ENCODE measurements at regions not wholly inside any gene's neighbourhood (a gene's known extent, or its start where the extent isn't known, plus 50 kb on each side); places are given as distances from the start of the nearest gene placed in this dataset.

DNA sequence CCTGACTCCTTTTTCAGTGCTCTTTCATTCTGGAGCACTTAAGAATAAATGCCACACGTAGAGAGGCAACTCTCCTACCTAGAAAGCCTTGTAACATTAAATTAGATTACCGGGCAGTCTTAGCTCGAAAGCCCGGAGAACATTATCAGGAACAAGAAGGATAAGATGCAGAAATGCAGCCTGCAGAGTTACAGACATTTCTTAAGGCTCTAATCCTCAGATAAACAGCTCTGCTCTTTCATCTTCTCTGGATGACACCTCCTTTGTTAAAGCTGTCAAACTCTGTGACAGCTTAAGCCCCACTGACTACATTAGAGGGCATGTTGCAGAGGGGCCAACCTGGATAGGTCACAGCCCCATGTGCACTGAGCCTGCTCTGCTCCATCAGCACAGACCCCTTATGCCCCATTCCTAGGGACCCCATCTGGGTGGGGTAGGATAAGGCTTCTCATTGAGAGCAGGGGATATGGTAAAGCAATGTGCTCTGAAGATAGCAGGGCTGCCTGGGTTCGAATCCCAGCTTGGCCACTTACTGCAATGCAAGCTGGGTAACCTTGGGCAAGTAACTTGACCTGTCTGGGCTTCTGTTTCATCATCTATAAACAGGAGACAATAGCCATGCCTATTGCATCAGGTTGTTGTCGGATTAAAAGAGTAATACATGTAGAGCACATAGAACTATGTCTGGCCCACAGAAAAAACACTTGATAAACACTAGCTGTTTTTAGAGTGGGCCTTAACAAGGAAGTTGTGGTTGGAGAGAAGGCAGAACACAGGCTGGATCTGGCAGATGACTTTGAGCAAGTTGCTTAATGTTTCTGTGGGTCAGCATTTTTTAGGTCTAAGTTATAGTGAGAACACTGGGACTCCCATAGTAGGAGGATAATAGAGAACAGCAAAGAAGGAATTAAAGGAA is 111.4 kb downstream of the THNSL2 start:
- DNase-seq: no peak

DNA sequence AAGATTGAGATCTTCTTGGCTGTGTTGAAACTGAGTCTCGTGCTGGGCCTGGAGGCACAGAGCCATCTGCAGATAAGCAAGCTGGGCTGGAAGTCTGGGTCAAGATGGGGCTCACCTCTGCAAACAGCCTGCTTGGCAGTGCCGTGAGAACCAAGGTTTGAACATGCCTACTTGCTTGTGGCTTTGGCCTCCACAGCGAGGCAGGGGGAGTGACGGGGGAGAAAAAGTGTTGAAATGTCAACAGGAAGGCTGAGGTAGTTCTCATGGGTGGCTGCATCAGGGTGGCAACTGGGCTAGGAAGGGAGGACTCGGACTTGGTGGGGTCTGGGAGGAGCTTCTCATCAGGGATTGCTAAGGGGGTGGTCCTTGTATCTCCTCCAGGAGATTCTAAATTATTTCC is 99.7 kb downstream of the THNSL2 start:
- no peak for DNase-seq

DNA sequence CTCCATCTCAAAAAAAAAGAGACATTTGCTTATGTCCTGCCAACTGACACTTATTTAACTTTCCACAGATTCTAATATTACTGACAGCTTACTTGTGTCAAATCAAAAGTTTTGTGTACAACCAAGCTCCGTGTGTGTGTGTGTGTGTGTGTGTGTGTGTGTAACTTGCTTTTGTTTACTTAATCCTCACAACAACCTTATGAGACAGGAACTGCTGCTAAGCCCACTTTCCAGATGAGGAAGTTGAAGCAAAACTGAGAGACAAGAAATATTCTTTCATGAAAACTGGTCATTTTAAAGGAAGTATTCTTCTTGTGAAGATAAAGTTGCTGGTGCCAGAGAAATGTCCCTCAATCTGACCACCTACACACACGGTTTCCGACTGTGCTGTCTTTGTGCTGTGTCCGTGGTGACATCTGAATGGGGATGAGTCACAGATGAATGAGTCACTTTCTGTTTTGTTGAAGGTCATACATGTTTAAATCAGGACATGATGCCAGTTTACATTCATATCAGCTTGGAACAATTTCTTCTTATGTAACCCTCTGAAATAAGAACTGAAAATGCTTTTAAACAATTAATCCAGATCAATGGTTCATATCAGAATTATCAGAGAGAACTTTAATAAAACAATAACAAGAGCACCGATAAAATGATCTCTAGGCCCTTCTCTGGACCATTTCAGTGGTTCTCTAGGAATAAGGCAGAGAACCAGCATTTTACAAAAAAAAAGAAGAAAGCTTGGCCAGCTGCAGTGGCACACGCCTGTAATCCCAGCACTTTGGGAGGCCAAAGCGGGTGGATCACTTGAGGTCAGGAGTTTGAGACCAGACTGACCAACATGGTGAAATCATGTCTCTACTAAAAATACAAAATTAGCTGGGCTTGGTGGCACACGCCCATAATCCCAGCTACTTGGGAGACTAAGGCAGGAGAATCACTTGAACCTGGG is 95.5 kb downstream of the THNSL2 start:
- DNase-seq: peak; percentile 4

DNA sequence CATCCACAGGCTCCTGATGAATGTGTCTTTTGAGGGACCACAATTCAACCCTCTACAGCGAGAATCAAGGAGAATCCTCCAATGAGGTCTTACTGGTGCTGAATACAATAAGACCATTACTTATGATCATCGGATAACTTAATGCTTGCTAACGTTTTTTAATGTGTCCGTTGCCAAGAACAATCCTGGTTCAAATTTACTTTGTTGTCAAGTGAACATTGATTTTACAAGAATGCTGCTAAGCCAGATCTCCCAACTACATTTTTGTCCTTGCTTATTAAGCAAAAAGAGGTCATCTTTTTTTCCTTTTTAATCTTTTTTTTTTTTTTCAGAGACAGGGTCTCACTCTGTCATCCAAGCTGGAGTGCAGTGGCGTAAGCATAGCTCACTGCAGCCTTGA is 93.7 kb downstream of the THNSL2 start:
- no peak for DNase-seq

DNA sequence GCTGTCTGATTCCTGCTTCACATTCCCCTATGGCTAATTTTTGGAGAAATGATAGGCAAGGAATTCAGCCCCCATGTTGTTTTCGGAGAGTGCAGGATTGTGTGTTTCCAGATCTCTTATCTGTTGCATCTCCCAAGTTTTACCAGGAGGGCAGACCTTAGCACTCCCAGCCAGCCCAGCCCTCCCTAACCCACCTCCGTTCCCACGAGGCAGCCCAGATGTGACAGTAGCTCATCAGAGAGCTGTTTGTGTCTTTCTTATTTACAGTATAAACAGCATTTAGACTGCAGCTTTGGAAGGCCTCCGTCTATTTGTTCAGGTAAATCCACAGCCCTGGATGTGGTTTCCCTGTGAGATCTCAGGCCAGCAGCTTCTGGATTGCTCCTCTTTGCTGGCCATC is 91.6 kb downstream of the THNSL2 start:
- DNase-seq: no peak

DNA sequence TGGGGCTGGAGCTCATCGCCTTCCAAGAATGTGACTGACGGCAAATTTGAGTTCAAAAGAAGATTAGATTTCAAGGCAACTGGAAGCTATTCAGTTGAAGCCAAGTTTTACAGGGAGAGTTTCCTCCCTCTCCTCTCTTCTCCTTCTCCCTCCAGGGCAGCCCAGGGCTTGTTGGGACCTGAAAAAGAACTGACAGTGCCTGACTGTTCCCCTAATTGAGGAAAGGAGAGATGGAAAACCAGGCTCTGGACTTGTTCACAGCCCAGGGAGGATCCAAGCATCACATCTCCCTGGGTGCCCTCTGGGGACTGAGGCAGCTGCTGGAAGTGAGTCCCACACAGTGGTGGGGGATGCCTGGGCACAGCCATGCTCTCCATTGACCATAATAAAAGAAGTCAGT is 88.1 kb downstream of the THNSL2 start:
- DNase-seq: no peak

DNA sequence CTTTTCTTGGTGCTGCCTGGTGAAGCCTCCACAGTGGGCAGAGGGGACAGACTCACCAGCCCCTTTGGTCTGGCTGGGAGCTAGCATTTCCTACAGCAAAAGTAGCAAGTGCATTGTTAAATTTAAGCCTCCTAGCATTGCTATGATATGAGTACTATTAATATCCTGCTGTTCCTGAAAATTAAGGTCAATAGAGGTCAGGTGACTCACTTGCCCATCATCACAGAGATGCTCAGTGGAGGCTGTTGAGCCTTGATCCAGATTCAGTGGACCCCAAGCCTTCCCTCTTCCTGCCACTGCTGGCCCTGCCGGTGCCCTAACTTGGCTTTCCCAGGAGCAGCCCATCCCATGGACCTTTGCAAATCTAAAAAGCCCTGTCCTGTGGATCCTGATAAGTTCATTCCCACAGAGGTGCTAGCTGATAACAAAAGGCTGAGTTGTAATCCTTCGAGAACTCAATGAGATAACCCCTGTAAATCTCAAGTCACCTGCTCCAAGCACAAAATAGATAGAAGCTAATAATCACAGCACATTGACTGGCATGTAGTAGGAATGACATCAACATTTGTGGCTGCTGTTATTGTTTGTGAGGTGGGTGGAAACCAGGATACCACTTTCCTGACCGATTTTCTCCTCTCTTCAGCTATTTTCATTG is 84.4 kb downstream of the THNSL2 start:
- no peak for DNase-seq

DNA sequence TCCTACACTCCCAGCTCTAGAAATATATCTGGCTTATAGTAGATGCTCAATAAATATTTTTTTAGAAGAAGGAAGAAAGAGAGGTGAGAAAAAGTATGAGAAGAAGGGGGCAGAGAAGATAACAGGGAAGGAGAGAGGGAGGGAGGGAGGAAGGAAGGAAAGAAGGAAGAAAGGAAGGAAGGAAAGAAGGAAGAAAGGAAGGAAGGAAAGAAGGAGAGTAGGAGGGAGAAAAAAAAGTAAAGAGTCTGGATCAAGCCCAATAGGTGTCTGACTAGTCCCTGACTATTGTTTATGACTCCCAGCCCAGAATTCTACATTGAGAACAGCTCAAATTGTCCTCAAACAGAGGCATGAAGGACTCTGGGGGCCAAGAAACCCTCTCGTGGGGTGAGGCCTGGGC is 83.9 kb downstream of the THNSL2 start:
- DNase-seq: no peak

DNA sequence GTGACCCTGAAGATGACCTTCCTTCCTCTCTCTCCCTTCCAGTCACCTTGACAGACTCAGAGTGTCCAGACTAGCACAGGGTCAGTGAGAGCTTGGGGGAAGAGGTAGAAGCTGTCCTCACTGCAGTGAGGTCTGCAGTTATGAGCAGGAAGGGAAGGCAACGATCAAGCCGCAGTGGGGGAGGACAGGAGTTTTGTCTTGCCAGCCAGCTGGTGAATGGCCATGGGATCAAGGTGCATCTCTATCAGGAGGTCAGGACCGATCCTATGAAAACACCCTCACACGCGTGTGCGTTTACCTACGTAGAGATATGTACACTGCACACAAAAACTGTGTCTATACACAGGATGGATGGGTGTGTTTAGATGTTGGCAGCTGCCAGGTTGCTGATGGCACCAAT is 83.2 kb downstream of the THNSL2 start:
- DNase-seq: no peak

DNA sequence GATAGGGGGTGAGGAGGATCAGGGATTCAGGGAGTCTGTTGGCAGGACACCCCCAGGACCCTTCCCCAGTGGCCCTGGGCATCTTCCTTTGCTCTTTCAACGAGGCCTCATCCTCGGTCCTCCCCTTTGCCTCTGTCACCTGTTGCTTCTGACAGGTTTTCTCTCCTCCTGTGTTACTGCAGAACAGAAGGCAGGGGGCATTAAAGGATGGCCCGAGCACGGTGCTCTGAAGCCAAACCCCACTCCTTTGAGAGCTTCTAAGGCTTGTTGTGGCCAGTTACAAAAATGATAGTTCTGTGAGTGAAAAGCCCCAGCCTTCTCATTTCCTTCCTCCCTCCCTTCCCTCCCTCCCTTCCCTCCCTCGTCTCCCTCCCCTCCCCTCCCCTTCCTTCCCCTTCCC is 82.5 kb downstream of the THNSL2 start:
- DNase-seq: no peak

DNA sequence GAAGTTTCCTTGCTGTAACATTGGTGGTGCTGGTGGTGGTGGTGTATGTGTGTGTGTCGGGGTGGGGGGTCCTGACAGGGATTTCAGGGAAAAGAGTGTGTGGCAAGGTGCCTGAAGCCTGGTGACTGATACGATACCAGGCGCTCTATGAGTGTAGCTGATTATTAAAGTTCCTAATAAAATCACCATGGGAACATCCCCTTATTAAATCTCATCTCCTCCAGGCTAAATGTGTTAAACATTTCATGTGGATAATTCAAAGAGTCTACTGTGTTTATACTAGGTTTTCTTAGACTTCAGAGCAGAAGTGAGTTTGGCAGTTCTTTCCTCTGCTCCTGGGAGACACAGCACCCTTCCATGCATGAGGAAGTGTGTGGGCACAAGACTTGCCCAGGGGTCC is 82.0 kb downstream of the THNSL2 start:
- no peak for DNase-seq

DNA sequence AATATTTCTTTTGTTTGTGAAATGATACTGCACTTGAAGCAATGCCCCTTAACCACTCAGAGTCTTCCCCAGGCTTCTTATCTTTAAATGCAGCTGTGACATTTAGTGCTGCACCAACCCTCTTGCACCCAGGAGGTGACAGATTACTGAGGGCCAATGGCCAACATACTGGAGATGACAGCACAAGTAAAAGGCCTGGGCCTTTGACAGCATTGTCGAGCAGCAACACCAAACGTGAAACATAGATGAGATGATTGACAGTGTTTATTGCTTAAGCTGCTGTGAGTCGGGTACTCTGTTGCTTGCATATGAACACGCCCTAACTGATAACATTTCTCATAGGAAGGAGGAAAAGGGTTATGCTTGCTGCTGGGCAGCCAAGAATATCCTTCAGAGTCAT is 80.3 kb downstream of the THNSL2 start:
- no peak for DNase-seq

DNA sequence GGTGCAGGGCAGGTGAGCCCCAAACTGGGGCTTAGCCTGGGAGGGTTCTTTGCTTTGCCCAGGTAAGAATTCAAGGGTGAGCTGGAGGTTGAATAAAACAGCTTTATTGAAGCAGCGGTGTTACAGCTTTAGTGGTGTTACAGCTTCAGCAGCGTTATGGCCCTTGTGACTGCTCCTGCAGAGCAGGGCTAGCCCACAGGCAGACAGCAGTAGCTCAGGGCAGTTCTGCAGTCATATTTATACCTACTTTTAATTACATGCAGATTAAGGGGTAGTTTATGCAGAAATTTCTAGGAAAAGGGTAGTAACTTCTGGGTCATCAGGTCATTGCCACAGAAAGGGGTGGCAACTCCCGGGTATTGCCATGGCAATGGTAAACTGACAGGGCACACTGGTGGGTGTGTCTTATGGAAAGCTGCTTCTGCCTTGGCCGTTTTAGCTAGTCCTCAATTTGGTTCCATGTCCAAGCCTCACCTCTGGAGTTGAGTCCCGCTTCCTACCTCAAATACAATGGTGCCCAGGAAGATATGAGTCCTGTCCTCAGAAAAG is 78.2 kb downstream of the THNSL2 start:
- DNase-seq: no peak

DNA sequence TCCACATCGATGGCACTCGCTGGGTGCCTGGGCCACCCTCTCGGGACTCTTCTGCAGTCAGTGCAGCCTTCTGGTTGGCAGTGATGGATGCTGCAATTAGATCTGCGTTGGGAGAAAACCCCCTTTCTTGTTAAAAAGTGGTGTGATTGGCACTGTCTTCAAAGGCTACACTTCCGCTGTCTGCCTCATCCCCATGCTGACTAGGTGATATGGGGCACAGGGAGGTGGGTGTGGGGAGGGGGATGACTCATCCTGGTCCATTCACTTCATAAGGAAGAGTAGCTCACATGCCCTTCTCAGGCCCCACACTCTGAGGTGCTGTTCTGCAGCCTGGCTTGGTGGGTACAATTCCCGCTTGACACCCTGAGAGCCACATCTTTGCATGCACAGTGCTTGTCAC is 77.4 kb downstream of the THNSL2 start:
- peak; percentile 26 for DNase-seq

DNA sequence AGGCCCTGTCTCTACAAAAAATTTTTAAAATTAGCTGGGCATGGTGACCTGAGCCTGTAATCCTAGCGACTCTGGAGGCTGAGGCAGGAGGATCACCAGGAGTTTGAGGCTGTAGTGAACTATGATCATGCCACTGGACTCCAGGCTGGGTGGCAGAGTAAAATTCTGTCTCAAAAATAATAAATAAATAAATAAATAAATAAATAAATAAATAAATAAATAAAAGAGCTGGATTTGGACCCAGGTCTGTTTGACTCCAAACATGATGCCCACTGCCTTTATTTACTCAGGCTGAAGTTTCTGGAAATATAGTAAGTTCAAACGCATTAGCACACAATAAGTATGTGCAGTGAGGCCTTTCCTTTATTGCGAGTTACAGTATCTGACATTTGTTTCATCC is 75.0 kb downstream of the THNSL2 start:
- DNase-seq: no peak

DNA sequence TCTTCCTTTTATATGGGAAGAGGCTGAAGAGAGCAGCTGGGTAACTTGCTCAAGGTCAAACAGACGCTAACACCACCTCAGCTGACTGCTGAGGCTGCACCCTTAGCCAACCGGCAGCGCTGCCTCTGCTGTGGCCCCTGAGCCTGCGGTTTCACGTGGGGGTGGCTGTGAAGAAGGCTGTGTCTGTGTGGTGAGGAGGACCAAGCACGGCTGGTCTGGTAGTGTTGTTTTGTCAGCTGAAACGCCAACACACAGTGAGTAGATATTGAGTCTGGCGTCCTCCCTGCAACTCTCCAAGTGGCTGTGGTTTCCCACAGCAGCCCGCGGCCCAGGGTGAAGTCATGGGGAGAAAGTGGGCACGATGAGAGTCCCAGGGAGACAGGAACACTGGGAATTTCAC is 69.6 kb downstream of the THNSL2 start:
- DNase-seq: no peak

DNA sequence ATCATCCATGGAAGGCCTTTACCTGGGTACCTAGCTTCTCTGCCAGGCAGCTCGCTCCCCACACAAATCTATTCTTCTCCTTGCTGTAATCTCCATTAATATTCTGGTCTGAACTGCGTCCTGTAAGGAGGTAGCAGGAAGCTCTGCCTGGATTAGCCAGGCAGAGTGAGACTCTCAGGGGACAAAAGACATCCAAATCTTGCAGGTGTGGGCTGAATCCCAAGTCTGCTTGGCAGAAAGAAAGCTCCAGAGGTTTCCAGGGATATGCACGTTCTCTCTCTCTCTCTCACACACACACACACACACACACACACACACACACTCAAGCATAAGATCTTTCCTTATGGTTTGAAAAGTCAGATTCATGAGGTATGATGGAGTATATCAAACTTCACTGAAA is 66.5 kb downstream of the THNSL2 start:
- no peak for DNase-seq

Data from stimulated activated CD4-positive, alpha-beta T cell treated with anti-CD3 and anti-CD28 coated beads, Interleukin-1b, Interleukin-23, amount 100 ng/mL, for 48 hours (primary cell).